ENCODE measurements at regions not wholly inside any gene's neighbourhood (a gene's known extent, or its start where the extent isn't known, plus 50 kb on each side); places are given as distances from the start of the nearest gene placed in this dataset.

DNA sequence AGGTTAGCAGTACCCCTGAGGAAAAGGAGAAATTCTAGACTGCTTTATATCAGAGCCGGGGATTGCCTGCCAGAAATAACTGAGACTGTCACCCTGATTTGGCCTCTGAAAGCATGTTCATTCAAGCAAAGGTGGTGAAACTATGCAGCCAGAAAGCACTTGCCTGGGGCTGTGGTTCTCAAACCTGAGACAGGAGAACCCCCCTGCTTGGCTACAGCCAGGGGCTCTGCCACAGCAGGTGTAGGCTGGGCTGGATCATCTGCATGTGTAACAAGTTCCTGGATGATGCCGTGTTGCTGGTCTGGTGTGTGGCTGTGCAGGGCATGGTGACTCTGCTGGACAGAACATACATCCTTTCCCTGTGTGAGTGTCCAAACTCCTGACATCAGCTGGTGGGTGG, 157.8 kb downstream of the NXNL2 start:
- no peak for DNase-seq

DNA sequence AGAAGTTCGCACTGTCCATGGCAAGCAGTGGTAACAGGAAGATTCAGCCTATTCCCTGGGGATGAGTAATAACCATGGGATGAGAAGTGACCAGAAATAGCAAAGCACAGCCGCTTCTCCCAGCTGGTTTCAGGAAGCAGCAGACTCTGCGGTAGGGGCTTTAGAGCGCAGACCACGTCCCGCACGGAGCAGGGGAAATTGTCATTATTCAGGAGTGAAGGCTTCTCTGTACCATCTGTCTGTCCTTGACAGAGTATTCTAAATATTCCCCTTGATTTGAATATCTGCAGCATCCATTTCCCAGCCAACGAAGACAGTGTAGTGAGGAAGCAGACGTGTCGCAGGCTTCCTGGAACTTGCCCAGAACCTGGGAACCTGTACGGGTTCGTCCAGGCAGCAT, 159.6 kb downstream of the NXNL2 start:
- DNase-seq, result no peak

DNA sequence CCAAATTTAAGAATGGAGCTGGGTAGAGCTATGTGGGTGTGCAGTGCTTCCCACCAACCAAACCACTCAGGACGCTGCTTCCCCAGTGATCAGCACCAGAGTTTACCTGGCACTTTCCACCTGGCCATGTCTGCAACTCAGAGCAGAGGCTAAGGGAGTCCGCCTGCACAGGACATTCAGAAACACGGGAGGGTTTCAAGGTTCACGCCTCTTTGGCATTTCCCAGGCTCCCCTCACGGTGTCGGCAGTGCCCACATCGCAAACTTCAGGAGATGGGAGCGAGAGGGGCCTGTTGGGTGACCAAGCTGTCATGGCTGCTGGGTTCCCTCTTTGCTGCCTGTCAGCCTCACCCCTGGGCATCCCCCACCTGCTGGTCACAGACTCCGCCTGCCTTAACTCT, 161.5 kb downstream of the NXNL2 start:
- DNase-seq, result no peak

DNA sequence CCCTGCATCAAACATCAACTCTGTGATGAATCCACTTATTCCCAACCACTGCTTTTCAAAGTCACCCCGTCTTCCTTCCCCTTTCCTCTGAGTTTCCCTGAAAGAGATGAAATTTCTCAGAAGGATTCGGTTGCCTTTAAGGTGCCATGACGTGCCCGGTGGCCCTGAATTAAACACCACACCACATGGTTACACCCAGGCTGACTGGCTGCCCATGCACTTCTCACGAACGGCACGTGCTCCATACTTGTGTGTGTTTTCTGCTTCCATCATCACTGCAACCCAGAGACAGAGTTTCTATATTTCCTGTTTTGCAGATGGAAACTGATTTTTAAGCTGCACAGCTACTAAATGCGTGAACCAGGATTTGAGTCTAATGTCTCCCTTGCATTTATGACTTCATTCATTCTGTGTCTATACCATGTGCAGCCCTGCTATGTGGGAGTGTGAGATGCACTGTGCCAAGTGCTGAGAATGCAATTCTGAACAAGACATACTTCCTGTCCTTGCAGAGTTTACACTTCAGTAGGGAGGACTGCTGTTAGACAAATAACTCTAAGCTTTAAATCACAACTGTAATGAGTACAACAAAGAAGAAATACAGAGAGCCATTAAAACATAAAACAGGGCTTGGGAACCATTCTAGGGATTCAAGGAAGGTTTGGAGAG, 162.9 kb downstream of the NXNL2 start:
- DNase-seq, result no peak

DNA sequence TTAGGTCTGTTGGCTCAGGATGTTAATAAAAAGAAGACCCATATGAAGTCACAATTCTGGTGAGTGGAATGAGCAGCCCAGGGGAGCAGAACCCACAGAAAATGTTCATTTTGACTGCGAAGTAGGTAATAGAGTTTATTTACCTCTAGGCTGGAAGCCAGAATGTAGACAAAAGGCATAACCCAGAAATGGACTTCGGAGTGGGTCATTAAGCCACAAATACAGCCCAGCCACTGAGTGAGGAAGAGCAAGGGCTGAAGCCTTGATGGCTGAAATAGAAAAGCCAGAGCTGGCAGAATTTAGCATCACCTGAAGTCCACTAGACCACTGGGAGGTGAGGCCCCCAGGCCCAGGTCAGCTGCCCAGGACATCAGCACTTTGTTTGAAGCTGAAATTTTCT, 168.0 kb downstream of the NXNL2 start:
- no peak for DNase-seq

DNA sequence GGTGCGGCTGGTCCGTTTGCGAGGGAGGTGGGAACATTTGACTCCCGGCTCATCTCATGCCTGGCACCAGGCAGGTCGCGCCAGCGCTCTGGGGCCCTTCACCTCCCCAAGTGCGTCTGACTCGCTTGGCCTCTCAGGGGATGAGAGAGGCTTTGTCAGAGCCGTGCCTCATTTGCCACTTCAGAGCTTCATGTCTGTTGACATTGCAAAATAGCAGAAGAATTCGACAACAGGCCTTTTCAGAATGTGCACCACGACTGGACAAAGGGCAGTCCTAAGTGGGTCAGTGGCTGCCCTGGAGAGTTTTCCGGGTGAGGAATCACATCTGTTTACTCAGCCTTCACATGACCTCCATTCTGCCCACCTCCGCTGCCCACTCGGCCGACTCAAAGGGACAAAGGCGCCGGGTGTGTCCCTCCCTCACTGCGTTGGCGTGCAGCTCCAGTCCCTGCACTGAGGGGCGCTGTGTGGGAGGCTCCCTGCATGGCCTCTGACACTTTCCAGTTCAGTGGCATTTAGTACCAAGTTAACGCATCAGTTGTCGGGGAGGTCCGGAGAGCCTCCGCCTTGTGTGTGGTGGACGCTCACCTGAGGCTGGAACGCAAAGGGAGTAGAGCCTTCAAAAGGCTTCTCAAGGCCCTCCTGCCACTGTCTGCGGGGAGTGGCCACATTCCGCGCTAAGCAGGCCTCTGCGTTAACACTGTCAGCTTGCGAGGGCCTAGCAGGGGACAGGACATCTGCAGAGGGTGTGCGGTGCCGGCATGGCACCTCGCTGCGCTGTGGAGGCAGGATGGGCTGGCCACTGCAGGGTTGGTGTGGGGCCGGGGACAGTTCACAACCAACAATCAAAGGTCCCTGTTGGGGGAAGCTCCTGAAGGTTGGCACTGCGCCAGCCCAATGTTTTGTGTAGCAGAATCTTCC, 171.5 kb downstream of the NXNL2 start:
- peak; percentile 75 for DNase-seq

DNA sequence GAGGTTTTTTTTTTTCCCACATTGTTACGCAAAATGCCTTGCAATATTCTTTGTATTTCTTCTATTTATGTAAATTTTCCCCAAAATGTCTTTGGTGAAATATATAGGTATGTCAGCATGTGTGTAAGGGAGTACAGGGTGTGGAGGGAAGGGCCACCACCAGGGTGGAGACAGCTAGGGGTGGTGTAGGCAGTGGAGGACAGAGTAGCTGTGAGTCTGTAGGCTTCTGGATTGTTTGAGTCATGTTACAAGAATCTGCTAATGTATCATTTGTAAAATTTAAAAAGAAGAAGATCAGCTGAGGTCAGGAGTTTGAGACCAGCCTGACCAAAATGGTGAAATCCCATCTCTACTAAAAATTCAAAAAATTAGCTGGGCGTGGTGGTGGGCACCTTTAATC, 175.5 kb downstream of the NXNL2 start:
- DNase-seq, result no peak

DNA sequence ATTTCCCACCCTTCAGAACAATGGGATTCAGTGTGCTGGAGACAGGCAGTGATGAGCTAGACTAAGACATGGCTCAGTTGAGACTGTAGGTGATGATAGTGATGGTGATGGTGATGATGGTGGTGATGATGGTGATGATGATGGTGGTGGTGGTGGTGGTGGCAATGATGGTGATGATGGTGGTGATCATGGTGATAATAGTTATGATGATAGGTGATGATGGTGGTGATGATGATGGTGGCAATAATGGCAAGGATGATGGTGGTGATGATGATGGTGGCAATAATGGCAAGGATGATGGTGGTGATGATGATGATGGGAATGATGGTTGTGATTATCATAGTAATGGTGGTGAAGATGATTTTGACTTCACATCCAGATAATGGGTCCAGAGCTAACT, 176.7 kb downstream of the NXNL2 start:
- no peak for DNase-seq

DNA sequence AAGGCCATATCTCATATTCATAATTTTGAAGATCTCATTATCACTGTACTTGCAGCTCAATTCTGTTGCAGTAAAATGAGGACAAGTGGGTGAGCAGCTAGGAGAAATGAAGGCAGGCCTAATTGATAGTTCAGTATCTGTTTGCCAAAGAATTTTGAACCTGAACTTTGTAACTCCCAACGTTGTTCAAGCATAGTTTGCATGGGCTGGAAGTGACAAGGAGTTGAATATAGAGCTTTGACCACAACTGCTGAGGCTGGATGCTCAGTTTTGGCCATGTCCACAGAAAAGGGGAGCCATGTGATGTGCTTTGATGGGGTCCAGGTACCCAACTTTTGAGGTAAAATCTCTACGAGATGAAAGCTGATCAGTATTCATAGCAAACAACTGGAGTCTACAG, 177.5 kb downstream of the NXNL2 start:
- no peak for DNase-seq

DNA sequence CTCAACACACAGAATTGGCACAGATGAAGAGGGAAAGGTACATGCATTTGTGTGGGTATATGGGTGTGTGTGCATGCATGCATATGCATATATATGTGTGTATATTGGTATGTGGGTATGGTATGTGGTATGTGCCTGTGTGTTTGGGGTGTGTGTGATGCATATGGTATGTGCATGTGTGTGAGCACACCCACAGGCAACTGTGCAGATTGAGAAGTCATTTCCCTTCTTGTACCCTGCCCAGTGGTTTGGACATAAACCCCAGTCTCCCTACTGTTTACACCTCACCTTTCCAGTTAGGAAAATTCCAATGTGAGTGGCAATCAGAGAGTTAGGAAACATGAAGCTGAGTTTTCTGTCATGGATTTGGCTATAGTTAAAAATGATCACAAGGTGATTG, 178.0 kb downstream of the NXNL2 start:
- DNase-seq, result no peak

DNA sequence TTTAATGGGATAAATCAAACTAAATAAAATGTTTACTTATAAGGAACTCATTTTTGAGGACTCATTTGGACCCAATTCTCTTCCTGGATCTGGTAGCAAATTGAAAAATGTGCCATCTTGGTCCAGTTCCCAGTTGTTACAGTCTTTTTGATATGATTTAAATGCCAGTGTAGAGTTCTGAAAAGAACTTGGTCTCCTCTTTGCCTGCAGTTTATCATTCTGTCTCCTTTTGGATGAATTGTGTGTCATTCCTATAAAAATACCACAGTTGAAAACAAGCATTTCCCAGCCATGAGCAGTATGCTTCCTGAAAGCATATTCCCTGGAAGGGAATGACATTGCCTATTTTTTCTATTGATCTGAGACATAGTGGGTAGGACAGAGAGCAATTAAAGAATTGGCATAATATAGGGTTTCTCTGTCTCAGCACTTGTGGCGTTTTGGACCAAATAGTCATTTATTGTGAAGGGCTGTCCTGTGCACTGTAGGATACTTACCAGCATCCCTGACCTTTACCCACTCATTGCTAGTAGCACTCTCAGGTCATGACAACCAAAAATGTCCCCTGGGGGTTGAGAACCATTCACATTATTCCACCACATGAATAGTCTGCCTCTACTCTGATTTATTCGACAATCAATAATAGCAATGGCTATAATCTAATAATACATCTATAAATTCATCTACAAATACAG, 181.8 kb downstream of the NXNL2 start:
- DNase-seq, result no peak

DNA sequence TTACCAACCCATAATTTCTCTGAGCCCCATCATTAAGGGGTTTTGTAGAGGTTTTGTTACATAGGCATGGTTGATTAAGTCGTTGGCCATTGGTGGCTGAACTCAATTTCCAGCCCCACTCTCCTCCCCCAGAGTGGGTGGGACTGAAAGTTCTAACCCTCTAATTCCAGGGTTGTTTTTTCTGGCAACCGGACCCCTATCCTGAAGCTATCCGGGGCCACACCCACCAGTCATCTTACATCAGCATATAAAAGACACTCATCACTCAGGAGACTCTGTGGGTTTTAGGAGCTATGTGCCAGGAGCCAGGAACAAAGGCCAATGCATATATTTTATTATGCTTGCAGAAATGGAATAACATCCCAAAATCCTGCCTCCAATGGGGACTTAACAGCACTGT, 186.0 kb downstream of the NXNL2 start:
- no peak for DNase-seq

DNA sequence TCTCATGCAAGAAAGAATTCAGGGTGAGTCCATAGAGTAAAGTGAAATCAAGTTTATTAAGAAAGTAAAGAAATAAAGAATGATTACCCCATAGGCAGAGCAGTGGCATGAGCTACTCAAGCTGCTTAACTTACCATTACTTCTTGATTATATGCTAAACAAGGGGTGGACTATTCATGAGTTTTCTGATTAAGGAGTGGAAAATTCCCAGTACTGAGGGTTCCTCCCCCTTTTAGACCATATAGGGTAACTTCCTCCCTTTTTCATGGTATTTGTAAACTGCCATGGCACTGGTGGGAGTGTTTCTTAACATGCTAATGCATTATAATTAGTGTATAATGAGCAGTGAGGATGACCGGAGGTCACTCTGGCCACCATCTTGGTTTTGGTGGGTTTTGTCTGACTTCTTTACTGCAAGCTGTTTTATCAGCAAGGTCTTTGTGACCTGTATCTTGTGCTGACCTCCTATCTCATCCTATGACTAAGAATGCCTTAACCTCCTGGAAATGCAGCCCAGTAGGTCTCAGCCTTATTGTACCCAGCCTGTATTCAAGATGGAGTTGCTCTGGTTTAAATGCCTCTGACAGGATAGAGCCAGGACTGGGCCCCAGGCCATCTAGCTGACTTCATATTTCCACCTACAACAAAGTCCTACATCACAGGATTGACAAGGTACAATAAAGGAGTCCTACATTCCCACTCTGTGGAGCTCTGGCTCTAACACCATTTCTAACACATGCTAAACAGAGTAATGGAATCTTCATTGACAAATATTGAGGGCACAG, 186.7 kb downstream of the NXNL2 start:
- DNase-seq, result no peak

DNA sequence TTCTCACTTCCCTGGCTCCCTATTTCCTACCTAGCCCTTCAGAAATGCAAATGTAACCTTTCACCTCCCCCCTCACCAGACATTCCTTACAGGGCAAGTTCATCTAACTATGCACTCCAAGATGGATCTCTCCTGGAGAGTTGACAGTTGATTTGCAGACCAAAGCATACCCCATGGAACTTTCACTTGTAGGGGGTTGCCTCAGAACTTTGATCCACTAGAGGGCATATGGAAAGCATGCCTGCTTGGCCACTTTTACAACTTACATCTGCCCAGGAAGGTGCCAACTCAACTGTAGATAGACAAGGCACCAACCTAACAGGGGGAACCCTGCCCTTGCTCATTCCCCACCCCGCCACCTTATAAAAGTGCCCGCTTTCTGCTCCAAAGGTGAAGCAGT, 187.8 kb downstream of the NXNL2 start:
- no peak for DNase-seq

DNA sequence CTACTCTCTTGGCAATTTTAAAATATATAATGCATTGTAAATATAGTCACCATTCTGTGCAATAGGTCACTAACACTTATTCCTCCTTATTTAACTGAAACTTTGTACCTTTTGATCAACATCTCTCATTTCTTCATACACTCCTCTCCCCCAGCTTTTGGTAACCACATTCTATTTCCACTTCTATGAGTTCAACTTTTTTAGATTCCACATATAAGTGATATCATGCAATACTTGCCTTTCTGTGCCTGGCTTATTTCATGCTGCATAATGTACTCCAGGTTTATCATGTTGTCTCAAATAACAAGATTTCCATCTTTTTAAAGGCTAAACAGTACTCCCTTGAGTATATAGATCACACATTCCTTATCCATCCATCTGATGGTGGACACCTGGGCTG, 188.8 kb downstream of the NXNL2 start:
- no peak for DNase-seq

DNA sequence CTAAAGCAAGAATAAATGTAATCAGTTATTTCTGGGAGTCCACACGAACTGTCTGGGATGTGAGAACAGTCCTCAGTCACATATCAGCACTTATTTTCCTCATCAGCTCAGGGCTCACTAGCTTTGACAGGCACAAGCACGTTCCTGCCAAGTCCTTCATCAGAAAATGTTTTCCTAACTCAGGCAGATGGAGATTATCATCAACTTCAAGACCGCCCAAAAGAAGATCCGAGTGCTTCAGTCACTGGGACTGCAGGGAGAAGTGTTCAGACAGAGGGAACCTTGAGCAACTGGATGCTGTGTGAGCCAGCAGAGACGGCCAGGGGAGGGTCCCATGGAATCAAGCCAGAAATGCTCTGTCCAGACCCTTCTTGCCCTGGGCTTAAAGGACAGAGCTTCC, 189.4 kb downstream of the NXNL2 start:
- DNase-seq, result no peak

DNA sequence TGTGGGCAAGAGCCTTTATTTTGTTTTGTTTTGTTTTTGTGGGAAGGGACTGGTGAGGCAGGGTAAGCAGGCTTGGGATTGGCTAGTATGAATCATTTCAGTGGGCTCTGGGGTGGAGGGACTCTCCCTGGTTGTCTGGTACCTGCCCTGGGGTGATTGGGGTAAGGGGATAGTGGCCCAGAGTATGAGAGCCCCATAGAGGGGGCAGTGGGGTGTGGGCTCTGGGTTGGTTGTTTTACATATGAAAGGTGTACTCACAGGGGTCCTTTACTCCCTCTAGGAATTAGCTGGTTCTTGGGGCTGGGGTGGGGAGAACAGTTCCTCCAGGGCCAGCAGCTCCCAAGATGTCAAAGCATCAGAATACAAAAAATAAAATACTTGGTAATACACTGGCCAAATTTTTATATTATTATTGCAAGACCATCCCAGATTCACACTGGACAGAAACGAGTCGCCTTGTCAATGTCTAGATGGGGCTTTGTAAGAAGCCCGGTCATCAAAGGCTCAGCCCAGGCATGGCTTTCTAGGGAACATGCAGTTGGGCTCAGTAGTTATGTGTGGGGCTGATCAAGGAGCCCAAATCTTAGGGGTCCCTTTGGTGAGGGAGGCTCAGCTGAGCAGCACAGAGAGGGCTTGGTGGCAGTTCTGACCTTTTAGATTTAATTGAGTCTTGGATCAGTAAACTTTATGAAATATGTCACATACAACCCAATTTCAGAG, 190.5 kb downstream of the NXNL2 start:
- DNase-seq, result no peak

DNA sequence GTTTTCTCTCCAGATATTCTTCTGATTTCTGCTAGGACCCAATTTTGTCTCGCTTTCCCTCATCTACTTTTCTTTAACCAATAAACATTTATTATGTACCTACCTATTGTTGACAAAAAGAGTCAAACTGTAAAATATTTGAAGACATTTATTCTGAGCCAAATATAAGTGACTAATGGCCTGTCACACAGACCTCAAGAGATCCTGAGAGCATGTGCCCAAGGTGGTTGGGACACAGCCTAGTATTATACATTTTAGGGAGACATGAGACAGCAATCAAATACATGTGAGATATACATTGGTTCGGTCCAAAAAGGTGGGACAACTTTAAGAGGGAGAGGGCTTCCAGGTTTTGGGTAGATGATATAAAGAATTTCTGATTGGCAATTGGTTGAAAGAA, 191.8 kb downstream of the NXNL2 start:
- no peak for DNase-seq

DNA sequence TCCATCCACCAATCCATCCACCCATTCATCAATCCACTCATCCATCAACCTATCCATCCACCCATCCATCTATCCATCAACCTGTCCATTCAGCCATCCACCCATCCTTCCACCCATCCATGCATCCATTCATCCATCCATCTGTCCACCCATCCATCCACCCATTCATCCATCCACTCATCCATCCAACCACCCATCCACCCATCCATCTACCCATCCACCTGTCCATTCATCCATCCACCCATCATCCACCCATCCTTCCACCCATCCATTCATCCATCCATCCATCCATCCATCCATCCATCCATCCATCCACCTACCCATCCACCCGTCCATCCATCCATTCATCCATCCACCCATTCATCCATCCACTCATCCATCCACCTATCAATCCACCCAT, 195.8 kb downstream of the NXNL2 start:
- DNase-seq, result no peak

DNA sequence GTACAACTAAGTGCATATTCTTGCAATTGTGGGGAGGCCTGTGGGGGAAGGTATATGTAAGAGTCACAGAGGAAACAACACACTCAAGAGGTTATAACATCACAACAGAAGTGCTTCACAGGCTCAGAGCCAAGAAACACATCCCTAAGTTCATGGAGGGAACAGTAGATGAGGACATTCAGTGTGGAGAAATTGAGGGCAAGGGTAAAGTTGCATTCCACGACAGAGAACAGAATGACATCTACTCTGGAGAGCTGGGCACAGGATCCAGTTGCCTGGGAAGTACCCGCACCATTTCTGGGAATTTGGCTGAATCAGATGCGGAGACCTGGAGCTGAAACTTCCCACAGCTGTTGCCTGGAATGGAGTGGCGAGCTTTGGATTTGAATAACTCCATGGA, 197.2 kb downstream of the NXNL2 start:
- no peak for DNase-seq

DNA sequence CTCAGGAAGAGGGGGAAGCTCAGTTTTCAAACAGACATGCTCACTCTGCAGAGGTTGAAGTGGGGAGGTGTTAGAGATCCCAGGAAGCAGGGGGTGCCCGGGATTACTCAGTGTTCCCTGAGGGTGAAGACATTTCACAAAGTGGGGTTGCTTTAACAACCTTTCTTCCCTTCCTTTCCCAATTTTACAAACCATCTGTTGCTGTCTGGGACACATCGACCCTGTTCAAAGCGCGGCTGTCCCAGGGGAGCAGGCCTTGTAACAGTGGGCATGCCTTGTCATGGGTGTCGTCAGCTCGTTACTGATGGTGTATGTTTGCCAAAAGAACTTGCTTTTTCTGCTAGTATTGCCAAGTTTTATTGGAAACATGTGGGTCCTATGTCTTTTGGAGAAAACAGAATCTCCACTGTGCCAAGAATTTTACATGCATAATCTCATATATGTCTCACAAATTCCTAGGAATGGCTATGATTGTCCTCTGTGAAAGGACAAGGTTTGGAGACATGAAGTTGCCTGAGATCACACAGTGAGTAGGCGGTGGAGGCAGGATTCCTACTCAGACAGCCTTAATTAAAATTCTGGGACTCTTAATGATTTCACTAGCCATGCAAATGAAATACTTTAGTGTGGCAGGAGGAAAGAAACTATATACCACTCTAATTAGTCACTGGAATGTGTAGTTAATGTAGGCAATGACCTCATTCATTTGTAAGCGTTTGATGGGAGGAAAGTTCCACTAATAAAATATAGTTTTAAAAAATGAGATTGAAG, 198.9 kb downstream of the NXNL2 start:
- DNase-seq, result no peak

All from left kidney (tissue), 1 donor.